GM21529 (cell line): ENCODE measurements at regions not wholly inside any gene's neighbourhood (a gene's known extent, or its start where the extent isn't known, plus 50 kb on each side); places are given as distances from the start of the nearest gene placed in this dataset.
"Not testable (repeated sequence)": the region's sequence is repeated elsewhere in the genome, so short reads cannot be mapped to it uniquely, and the experiment has no call there.

Experiments
- ATAC-seq: cut with Tn5 transposase; IDR thresholded peaks from one replicate; pipeline ENCODE4 v1.9.1; 2021; ENCODE audit not compliant: unreplicated experiment

DNA sequence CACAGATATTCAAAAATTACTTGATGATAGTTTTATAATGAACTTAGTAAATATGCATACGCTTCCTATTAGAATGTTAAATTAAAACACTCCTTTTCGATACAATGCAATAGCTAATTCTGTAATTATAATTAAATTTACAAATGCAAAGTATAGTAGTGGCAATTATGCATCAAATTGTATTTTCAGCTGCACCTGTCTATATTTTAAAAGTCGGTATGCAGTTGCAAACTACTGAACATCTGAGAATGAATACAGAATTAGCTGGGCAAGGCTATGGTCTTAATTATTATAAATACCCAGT, 110.4 kb upstream of the ARHGAP42 start:
- no peak for ATAC-seq

DNA sequence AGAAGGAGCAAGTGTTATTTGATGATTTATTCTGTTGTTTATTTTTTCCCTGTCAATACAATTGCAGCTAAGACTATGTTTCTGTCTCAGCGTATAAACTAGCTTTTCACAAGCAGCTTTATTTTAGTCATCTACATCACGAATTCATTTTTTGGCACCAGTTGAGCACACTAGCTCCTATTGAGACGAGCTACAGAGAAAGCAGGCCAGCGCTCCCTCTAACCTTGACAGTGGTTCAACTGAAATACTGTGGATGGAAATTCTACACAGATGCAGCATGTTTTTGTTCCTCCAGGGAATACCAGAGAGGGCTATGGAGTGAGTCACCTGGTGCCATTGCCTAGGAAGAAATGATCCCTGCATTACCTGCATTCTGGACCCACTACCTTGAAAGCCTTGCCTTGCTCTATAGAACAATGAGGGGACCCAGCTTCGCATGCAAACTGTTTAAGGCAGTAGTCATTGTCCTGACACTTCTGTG, 108.2 kb upstream of the ARHGAP42 start:
- ATAC-seq = no peak

- no peak for ATAC-seq
These were observed 105.8 kb upstream of the ARHGAP42 start for GRCh38 chr11:100581318-100581717.

DNA sequence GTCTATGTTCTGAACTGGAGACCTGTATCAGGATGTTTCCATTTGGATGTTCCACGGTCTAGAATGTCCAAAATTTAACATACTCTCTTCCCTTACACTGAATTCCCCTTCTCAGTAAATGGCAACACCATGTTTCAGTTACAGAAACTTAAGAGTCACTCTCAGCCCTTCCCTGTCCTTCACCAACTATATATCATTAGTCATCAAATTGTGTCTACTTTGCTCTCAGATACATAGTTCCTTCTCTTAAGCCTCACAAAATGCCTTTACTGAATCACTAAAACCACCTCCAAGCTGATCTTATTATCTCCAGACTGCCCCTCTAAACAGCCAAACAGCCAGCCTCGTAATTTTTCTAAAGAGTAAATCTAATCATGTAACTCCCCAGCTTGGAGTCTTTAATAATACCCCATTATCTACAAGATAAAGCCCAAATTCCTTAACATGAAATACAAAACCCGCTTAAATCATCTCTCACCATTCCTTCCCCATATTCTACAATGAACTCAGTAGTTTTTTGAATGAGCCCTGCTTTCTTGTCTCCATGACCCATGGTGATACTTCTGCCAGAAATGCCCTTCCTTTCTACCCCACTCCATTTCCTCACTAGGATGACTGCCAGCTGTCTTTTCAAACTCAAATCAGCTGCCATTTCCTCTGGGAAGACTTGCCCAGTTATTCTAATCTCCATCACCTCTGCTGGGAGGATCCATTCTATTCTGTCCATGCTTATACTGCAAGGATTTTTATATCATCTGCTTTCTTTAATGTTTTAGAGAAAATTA, 102.7 kb upstream of the ARHGAP42 start:
- no peak for ATAC-seq

- ATAC-seq = no peak
These were observed 101.4 kb upstream of the ARHGAP42 start for GRCh38 chr11:100585728-100586127.

DNA sequence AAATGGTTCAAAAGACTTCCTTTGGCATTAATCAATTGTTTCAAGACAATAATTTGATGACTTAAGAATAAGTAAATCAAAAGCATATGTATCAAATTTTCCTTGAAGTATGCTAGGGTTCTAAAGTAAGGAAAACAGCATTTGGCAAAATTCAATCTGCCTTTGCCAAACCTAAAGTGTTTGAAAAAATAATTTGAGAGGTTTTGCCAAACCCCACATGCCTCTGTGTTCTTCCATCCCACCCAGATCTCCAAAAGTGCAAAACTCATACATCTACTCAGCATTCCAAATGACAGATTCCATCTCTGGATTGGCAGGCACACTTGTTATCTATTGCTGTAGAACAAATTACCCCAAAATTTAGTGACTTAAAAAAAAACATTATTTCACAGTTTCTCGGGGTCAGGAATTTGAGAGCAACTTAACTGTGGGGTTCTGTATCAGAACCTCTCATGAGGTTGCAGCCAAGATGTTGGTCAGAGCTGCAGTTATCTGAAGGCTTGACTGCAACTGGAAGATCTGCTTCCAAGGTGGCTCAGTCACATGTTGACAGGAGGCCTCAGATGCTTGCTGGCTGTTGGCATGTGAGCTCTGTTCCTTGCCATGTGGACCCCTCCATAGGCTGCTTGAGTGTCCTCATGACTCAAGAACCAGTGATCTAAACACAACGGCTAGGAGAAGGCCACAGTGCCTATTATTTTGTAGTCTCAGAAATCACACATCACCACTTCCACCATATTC, 100.6 kb upstream of the ARHGAP42 start:
- no peak for ATAC-seq

DNA sequence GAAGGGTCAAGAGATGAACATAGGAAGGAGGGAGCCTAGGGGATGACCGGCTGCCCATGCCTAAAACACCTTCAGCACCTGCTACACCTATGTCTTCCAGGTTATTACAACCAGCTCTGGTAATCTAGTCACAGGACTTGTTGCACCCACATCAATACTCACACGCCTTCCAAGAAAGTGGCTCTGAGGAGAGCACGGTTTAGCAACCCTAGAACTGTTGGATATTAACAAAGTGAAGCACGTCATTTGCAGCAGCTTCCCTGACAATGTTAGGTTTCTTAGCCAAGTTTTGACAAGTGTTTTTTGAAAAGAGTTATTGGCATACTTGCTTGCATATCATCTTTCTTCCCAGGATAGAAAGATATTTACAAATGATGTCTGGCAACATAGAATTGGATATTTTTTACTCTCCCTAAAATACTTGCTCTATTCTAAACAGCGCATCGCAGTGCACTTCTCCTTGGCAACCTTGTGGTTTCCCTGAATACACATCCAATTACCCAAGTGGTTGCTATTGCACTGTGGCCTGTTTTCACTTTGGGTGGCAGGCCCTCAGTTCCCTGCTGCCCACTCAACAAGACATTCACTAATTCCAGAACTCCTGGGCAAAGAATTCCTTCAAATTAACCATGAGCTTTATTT, 94.3 kb upstream of the ARHGAP42 start:
- ATAC-seq = no peak

DNA sequence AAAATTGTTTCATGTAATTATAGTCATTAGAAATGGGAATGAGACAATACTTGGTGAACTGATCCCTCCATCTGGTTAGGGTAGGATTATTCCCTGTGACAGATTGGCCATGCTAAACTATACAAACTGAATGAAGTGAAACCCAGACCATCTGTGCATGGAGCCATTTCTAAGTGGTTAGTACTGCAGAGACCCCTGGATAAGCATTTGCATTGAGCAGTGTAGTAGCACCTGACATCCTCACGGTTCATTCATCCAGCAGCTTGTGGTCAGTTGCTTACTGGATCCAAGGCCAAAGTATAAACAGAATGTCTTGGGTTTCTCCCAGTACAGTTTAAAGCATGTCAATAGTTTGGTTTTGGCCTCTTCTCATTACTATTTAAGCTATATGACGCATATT, 93.8 kb upstream of the ARHGAP42 start:
- no peak for ATAC-seq

DNA sequence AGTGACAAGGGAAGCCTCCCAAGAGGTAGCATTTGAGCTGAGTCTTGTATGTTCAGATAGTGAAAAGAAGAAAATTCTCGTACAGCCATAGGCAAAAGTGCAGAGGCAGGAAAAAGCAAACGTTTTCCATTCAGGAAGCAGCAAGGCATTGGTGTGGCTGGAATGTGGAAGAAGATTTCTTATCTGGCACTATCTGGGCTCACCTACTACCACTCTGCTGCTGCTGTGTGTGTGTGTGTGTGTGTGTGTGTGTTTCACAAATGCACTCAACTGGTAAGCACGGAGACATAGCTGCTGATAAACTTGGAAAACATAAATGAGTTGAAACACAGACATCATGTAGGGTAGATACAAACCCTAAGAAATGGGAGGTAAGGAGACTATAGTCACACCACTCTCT, 92.8 kb upstream of the ARHGAP42 start:
- ATAC-seq = no peak

GRCh38 chr11:100600941-100601340, 86.1 kb upstream of the ARHGAP42 start:
- ATAC-seq = no peak

- no peak for ATAC-seq
These were observed 84.4 kb upstream of the ARHGAP42 start for GRCh38 chr11:100602716-100603115.

DNA sequence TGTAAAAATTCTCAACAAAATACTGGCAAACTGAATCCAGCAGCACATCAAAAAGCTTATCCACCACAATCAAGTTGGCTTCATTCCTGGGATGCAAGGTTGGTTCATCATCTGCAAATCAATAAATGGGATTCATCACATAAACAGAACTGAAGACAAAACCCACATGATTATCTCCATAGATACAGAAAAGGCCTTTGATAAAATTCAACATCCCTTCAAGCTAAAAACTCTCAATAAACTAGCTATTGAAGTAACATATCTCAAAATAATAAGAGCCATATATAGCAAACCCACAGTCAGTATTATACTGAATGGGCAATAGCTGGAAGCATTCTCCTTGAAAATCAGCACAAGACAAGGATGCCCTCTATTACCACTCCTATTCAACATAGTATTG, 79.3 kb upstream of the ARHGAP42 start:
- ATAC-seq = not testable (repeated sequence)

DNA sequence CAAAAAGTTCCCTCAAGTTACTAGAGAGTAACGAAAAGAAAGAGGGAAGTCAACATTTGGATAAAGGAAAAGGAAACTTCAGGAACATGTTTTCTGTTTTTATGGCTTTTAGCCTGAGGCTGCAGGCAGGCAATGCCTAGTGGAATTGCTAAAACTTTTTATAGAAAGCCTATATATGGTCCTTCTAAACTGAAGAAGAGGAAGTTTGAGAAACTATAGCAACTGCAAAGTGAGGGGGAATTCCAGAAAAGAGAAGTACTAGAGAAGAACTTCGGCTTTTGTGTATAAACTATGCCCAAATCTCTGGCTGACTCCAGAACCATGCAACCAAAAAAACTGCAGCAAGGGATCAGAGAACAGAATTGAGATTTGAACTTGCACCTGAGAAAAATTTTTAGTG, 74.3 kb upstream of the ARHGAP42 start:
- ATAC-seq = peak; percentile 92

GRCh38 chr11:100618914-100619313, 68.2 kb upstream of the ARHGAP42 start:
- ATAC-seq = no peak

GRCh38 chr11:100619484-100619883, 67.6 kb upstream of the ARHGAP42 start:
- no peak for ATAC-seq

- no peak for ATAC-seq
These were observed 64.7 kb upstream of the ARHGAP42 start for GRCh38 chr11:100622404-100622803.

- ATAC-seq = no peak
These were observed 62.7 kb upstream of the ARHGAP42 start for GRCh38 chr11:100624346-100624745.

GRCh38 chr11:100625041-100625440, 62.0 kb upstream of the ARHGAP42 start:
- ATAC-seq = no peak

- ATAC-seq = no peak
These were observed 57.4 kb upstream of the ARHGAP42 start for GRCh38 chr11:100629671-100630070.

- ATAC-seq = no peak
These were observed 56.2 kb upstream of the ARHGAP42 start for GRCh38 chr11:100630898-100631297.

DNA sequence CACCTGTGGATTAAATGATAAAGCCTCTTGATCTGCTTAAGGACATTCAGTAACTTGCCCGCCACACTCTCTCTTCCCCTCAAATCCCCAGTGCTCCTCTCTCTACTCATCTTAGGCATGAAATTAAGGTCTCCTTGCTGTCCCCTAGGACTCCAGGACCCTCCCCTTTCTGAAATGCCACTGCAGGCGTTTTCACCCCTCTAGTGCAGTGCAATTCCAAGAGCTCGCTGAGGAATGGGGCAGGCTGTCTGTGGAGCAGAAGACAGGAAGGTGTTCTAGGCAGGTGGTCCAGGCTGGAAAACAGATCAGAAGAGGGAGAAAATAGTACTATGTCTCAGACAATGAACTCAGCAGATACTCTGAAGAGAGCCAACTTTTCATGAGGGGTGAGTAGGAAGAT, 55.8 kb upstream of the ARHGAP42 start:
- no peak for ATAC-seq

DNA sequence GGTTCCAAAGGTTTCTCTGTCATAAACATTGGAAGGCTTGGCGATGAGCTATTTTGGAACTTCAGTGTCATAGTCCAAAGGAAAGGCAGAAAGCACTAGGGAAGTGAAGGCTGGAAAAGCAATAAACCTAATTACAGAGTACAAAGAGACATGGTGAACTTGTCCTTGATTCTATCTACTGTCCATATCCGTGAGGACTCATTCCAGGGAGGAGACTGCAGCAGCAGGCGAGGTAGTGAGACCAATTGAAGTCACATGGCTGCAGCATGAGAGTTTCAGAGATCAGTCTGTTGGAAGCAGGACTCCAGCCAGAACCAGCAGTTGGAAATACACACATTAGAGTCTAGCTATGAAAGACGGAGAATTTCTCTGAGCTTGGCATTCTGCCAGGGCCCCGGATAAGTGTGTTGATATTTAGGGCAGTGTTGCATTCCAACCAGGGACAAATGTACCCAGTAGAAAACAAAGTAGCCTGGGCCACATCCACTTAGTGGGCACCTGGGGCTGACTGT, 54.1 kb upstream of the ARHGAP42 start:
- ATAC-seq = no peak
